NCI-H526 treated with DMSO at 0.1 percent for 48 hours (cell line): ENCODE measurements at regions not wholly inside any gene's neighbourhood (a gene's known extent, or its start where the extent isn't known, plus 50 kb on each side); places are given as distances from the start of the nearest gene placed in this dataset.

Experiments
- DNase-seq: peaks from one replicate; lab custom pipeline; 2025; lab: John Stamatoyannopoulos, UW

DNA sequence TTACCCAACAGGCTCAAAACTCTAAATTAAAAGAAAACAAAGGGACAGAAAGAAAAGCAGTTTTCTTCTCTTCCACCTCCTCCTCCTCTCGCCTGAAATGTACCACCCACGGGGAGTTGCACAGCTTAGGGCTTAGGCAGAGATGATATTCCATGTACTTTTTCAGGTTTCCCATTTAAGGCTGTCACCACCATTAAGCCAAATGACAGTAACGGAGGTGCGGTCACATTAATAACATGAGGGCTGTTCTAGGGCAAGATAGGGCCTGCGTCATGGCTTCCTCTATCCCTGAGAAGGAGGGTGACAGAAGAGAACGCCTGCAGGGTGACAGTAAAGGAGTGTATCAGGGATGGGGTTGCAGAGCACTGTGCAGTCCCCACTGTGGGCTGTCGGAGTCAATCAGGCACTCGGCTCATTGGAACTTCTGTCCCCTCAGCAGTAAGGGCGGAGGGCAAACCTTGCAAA, 51.7 kb upstream of the TJP1 start:
- DNase-seq, result no peak

DNA sequence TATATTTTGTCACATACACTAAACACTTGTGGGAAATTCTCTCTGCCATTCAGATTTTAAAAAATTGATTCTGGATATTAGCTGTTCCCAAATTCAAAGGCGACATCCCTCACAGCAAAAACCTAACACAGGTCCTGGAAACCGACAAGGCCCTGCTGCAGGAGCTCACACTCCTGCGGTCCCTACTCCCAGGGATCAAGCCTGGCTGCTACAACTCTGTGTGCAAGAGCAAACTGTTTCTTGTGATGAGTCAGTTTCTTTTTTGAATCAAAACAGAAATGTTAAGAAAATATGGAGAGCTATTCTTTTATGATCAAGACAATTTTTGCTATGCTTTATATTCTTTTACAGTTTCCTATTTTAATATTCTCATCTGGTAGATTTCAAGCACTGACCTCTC, 51.0 kb upstream of the TJP1 start:
- no peak for DNase-seq

DNA sequence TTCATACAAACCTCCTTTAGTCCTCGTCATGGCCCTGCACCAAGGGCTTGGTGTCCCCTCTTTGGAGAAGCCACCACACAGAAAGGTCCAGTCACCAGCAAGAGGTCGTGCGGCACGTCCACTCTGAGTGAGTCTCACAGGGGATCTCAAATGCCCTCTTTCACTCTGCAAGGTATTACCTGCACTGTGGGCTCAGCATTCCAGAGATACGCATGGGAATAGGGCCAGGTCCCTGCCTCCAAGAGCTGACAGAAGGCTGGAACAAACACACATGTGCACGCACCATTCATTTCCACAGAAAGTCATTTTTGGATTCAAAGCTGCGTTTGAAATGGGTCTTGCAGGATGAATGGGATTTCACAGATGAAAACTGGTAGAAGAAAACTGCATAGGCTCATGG, 50.4 kb upstream of the TJP1 start:
- DNase-seq, result no peak
